Activated CD8-positive, alpha-beta memory T cell treated with anti-CD3 and anti-CD28 coated beads for 1 hour (primary cell): ENCODE measurements at regions not wholly inside any gene's neighbourhood (a gene's known extent, or its start where the extent isn't known, plus 50 kb on each side); places are given as distances from the start of the nearest gene placed in this dataset.
"Not testable (repeated sequence)": the region's sequence is repeated elsewhere in the genome, so short reads cannot be mapped to it uniquely, and the experiment has no call there.

ENCODE experiments used
- DNase-seq, 2 donors: peaks; one replicate each; pipeline ENCODE4 v3.0.0-alpha.2; 2020; ENCODE audit warnings: low read depth in 1 of 2; ENCODE audit errors: extremely low read depth in 1 of 2

GRCh38 chr11:15300341-15300740, 185.6 kb downstream of the INSC start:
- no peak for DNase-seq

- no peak for DNase-seq
Measured at GRCh38 chr11:15307619-15308024, 192.9 kb downstream of the INSC start.

DNA sequence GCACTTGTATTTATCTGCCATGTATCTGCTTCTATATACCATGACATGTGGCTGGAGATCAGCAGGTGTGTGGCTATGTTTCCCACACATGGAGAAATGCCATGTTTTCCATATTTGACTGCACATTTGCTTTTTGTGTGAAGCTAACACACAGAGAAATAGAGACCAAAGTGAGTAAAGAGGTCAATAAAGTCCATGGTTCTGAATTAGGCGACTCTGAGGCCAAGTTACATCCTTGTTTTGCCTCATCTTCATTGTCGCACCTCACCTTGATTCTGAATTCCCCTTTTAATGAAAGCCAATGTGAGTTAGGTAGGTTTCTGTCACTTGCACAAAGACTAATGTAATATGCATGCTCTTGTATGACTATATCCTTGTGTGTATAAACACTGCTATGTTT, 194.1 kb downstream of the INSC start:
- no peak for DNase-seq

- DNase-seq, result no peak
Measured at GRCh38 chr11:15309296-15309695, 194.6 kb downstream of the INSC start.

- DNase-seq, result no peak
Measured at GRCh38 chr11:15313862-15314261, 199.1 kb downstream of the INSC start.

GRCh38 chr11:15318814-15319213, 204.1 kb downstream of the INSC start:
- no peak for DNase-seq

- no peak for DNase-seq
Measured at GRCh38 chr11:15326520-15326919, 211.8 kb downstream of the INSC start.

DNA sequence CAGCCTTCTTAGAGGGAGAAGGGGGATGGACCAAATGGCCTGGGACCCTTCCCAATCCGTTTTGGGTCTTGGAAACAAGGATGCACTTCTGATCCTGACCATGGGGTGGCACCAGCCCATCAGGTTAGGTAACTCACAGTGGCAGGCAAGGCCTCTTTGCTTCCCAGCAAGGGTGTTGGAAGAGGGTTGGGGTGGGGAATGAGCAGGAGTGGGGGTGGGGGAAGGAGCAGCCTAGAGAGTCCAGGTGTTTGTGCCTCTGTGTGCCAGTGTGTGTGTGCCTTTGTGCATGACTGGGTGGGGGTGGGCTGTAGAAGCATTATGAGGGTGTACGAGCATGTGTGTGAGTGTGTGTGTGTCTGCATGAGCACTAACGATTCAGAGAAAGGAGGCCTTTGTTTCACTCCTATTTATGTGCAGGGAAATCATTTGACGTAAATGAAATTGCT, 213.1 kb downstream of the INSC start:
- no peak for DNase-seq

DNA sequence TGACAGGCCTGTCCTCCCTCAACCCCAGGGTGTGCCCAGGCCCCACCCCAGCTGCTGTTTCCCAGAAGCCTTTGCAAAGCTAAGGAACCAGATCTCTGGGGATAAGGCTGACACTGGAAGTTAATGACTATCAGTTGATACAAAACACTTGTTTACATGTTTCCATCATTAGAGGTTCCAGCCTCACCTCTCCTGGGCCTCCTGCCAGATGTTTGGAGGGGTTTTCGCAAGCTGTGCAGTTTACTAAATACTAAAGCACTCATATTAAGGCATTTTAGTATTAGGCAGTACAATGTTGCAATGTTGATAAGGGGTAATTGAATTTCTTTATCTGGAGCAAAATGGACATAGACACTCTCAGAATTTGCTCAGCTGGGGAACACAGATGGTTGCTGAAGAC, 218.7 kb downstream of the INSC start:
- DNase-seq, result no peak

DNA sequence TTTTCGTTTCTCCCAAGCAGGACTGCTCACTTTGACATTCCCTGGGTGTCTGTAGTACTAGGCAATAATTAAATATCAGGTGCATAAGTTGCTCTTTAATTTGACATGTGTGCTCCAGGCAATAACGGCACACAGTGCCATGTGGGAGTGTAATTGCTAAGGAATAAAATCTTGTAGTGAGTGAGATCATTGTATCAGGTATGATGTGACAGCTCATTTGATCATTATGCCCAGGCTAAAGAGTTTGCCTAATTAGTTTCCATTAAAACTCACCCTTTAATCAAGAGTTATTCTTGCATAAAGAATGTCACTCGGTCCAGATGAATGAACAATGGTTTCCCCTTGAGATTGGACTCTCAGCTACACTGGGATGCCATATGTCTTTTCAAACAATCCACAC, 220.0 kb downstream of the INSC start:
- no peak for DNase-seq

DNA sequence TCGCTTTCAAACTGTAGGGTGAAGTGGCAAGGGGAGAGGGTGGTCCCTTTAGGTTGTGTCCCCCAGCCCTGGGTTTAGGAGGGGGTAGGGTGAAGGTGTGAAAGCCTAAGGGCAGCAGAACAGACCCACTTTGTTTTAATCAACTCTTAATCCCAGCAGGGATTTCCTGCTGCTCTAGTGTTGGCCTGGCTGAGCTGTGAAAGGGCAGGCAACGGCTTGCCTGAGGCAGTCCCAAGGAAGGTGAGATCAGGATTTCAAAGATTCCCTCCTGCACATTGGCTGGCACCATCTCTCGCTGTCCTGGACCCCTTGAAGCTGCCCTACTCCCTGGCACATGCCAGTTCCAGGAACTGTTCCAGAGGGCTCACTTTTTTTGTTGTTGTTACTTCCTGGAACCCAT, 221.3 kb downstream of the INSC start:
- DNase-seq, result no peak

DNA sequence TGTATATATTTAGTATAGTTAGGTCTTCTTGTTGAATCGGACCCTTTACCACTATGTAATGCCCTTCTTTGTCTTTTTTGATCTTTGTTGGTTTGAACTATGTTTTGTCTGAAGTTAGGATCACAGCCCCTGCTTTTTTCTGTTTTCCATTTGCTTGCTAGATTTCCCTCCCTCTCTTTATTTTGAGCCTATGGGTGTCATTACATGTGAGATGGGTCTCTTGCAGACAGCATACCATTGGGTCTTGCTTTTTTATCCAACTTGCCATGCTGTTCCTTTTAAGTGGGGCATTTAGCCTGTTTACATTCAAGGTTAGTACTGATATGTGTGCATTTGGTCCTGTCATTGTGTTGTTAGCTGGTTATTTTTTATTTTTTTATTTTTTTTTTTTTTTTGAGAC, 224.6 kb downstream of the INSC start:
- no peak for DNase-seq

DNA sequence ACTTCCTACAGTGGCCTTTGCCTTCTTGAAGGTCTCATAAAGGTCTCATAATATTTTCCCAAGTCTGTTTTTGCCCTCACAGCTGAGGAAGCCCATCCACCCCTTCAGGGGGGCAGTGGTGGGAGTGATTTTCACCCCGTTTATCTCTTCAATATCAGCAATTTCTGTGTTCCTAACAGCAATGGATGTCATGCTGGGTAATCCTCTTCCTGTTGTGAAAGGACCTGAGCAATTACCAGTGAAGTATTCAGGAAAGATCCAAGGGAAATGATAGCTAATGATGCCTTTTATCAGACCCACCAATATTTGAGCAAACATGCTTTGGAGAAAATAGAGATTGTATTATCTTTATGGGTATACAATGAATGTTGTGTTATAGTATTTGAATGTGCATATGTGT, 226.9 kb downstream of the INSC start:
- DNase-seq, result no peak

- DNase-seq, result no peak
Measured at GRCh38 chr11:15342163-15342562, 227.4 kb downstream of the INSC start.

DNA sequence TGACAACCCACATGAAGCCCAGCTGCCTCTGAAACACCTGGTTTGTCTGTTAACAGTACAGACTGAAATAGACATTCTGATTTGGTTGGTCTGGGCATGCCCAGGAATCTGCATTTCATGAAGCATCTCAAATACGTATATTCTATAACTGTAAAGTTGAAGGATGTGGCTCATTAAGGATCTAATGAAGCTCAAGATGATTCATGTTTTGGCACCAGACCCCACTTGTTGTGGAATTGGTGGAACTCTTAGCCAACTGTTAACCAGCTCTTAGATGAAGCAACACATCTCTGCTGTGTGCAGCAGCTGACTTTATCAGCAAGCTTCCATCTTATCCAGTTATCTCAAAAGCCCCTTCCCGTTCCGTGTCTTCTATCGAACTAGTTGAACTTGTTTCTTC, 232.2 kb downstream of the INSC start:
- DNase-seq, result no peak

- no peak for DNase-seq
Measured at GRCh38 chr11:15347969-15348734, 233.4 kb downstream of the INSC start.

DNA sequence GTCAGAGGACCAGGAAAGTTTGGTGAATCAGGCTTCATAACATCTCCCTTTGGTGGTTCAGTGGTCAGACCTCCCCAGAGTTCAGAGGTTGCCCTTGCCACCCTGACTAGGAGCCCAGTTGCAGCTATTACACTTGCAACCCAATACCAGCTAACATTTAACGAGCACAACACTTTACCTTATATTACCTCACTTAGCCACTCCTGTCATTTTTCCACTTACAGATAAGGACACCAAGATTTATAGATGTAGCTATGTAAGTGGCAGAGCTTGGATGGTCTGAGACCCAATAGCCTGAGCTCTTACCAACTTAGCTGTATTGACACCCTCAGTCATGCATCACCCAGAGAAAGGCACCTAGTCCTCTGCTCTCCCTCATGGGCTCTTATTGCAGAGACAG, 234.7 kb downstream of the INSC start:
- no peak for DNase-seq

GRCh38 chr11:15361316-15361715, 246.6 kb downstream of the INSC start:
- DNase-seq, result no peak

DNA sequence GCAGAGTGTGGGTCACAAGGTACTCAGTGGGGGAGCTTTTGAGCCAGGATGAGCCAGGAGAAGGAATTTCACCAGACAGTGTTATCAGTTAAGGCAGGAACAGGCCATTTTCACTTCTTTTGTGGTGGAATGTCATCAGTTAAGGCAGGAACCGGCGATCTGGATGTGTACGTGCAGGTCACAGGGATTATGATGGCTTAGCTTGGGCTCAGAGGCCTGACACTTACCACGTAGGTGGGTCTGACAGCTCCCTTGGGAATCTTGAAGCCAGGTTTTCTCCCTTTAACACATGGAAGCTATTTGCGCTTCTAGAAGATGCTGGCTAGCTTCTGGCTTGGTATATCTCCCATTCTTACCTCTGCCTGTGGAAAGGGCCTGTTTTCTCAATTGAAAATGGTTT, 250.6 kb downstream of the INSC start:
- not testable (repeated sequence) for DNase-seq

DNA sequence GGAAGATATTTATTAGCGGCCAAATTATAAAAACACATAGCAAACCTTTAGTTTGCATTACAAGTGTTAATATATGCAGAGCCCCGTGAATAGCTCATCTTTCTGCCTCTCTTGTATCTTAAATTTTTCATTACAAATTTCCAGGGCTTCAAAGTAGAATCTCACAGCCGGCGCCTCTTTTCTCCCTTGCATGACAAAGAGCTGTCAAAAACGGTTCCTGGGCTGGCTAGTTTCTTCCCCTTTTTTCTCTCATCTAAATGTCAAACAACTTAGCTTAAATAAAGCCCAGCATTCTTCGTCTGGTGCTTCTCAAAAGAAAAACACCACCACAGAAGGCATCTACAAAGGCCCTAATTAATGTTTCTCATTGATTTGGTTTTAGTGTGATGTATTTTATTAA, 253.0 kb downstream of the INSC start:
- DNase-seq, result no peak

DNA sequence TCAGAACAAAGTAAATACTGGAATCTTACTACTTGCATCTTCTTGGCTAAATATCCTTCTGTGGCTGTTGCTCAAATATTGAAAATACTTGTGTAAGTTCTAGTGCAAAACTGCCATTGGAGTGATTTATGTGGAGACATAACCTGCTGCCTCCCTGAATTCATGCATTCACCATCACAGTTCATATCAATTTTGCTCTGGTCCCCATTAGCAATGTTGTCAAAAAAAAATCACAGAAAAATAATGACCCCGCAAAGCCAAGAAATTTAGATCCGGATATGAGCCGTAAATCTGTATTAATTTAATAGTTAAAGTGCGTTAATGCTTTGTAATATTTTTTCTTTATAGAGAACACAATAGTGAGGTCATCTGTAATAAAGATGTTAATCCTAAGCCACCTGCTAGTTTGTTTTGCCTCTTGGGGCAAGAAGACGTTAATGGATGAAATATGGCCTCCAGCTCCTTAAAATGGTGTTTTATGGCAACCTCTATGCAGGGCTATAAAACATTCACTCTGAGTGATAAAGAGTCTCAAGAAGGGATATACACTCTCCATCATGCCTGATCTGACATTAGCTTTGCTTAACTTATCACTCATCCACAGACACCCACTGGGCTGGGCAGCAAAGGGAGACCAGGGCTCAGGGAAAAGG, 255.9 kb downstream of the INSC start:
- DNase-seq, result no peak

DNA sequence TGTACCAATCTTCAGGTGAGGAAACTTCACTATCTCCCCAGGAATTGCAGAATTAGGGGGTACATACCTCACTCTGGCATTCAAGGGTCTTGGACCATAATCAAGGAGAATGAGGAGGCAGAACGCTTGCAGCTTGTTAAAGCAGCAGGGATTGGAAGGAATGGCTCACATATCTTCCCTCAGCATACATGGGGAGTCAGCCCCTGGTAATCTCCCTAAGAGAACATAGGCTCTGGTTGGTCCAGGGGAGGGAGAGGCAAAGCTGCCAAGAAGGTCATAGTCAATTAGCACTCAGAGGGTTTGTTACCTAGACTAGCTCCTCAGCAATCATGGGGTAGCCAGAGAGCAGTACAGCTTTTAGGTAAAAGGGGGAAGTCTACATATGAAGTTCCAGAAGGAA, 256.8 kb downstream of the INSC start:
- no peak for DNase-seq

DNA sequence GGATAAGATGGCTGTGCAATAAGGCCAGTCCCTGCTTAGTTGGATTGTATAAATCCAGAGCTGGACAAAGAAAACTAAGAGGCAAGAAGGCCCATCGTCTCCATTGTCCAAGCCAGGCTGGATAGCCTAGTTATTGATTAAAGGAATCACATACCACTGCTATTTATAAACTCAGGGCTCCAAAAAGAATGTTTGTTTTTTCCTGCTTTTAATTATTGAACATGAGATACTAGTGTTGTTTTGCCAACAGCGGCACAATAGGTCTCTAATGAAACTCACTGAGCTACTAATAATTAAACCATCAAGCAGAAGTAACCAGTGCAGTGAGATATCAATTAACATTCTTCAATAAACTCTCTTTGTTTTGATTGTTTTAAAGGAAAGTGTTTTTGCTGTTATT, 259.7 kb downstream of the INSC start:
- no peak for DNase-seq
